ENCODE measurements at regions not wholly inside any gene's neighbourhood (a gene's known extent, or its start where the extent isn't known, plus 50 kb on each side); places are given as distances from the start of the nearest gene placed in this dataset.

GRCh38 chr17:20938244-20938643, 104.6 kb downstream of the USP22 start:
- TF ChIP-seq TP53 (CRISPR knock-in tag; IDR thresholded peaks at IDR 0.05) = no peak
- TF ChIP-seq MAX (CRISPR knock-in tag; IDR thresholded peaks at IDR 0.05) = no peak
- TF ChIP-seq TEAD4 (CRISPR knock-in tag; IDR thresholded peaks at IDR 0.05) = no peak
- TF ChIP-seq RELA (CRISPR knock-in tag; IDR thresholded peaks at IDR 0.05; ENCODE audit: borderline replicate concordance) = no peak
- TF ChIP-seq EMX1 (CRISPR knock-in tag; IDR thresholded peaks at IDR 0.05) = no peak
- TF ChIP-seq CTCF (IDR thresholded peaks at IDR 0.05) = no peak
- TF ChIP-seq ZNF423 (CRISPR knock-in tag; IDR thresholded peaks at IDR 0.05) = no peak
- no peak for TF ChIP-seq E2F4 (CRISPR knock-in tag; IDR thresholded peaks at IDR 0.05; ENCODE audit: borderline replicate concordance, low read depth)
- no peak for TF ChIP-seq CDX4 (CRISPR knock-in tag; IDR thresholded peaks at IDR 0.05; ENCODE audit: borderline replicate concordance)
- TF ChIP-seq CBFB (CRISPR knock-in tag; IDR thresholded peaks at IDR 0.05; ENCODE audit: low read depth) = no peak
